Prostate gland (tissue), 2 donors: ENCODE measurements at regions not wholly inside any gene's neighbourhood (a gene's known extent, or its start where the extent isn't known, plus 50 kb on each side); places are given as distances from the start of the nearest gene placed in this dataset.

Source experiments
- CTCF ChIP-seq, 4 experiments: fragments of 200-600 bp in 2 of 4; fragments of 450-650 bp in 2 of 4; sonication (generic) in 2 of 4; IDR thresholded peaks; 1 replicate in 3 of 4; 2 replicates in 1 of 4; pipeline ENCODE4 v1.5.1; 2016 to 2019; ENCODE audit warnings: antibody characterized with exemption in 4 of 4, mild to moderate bottlenecking in 2 of 4, moderate library complexity in 2 of 4
- POLR2A ChIP-seq: fragments of 450-650 bp; IDR thresholded peaks from one replicate; pipeline ENCODE4 v1.6.1; 2016; ENCODE audit warnings: antibody characterized with exemption, mild to moderate bottlenecking

GRCh38 chr18:38174173-38174572 is 608.6 kb upstream of the CELF4 start:
- TF ChIP-seq CTCF (IDR thresholded peaks at IDR 0.05) (no peak), POLR2A (no peak)
